PC-3 (cell line): ENCODE measurements at regions not wholly inside any gene's neighbourhood (a gene's known extent, or its start where the extent isn't known, plus 50 kb on each side); places are given as distances from the start of the nearest gene placed in this dataset.

Source experiments
- EZH2 ChIP-seq: fragments of 300-600 bp; sonication (generic); IDR thresholded peaks from one replicate; pipeline ENCODE4 v1.6.1; 2017; ENCODE audit warnings: antibody characterized with exemption, mild to moderate bottlenecking, low read length; ENCODE audit not compliant: unreplicated experiment
- TF ChIP-seq, protein P1 (sequence below): fragments of 300-600 bp; sonication (generic); conservative IDR thresholded peaks from 2 replicates; pipeline ENCODE4 v1.5.1; 2017; ENCODE audit warnings: antibody characterized with exemption, low read depth, mild to moderate bottlenecking, low read length

DNA sequence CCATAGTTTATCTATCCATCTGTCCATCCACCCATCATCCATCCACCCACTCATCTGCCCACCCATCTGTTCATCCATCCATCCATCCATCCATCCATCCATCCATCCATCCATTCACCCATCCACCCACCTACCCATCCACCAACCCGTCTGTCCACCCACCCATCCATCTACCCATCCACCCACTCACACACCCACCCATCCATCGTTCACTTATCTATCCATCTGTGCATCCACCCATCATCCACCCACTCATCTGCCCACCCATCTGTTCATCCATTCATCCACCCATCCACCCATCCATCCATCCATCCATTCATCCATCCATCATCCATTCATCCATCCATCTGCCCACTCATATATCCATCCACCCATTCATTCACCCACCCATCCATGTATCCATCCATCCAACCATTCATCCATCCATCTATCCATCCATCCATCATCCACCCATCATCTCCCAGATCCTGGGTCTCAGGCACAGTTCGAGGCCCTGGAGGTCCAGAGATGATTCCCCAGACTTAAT is 88.2 kb upstream of the WNT4 start:
- TF ChIP-seq EZH2: no peak
- TF ChIP-seq, protein P1, sequence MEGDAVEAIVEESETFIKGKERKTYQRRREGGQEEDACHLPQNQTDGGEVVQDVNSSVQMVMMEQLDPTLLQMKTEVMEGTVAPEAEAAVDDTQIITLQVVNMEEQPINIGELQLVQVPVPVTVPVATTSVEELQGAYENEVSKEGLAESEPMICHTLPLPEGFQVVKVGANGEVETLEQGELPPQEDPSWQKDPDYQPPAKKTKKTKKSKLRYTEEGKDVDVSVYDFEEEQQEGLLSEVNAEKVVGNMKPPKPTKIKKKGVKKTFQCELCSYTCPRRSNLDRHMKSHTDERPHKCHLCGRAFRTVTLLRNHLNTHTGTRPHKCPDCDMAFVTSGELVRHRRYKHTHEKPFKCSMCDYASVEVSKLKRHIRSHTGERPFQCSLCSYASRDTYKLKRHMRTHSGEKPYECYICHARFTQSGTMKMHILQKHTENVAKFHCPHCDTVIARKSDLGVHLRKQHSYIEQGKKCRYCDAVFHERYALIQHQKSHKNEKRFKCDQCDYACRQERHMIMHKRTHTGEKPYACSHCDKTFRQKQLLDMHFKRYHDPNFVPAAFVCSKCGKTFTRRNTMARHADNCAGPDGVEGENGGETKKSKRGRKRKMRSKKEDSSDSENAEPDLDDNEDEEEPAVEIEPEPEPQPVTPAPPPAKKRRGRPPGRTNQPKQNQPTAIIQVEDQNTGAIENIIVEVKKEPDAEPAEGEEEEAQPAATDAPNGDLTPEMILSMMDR: no peak
